ENCODE measurements at regions not wholly inside any gene's neighbourhood (a gene's known extent, or its start where the extent isn't known, plus 50 kb on each side); places are given as distances from the start of the nearest gene placed in this dataset.

- Histone ChIP-seq H2AFZ (ENCODE audit: low read length) (no peak overlapping the region), H3K36me3 (replicated peaks in 1 of 2; ENCODE audit: control insufficient read depth in 1 of 2, insufficient read depth in 2 of 2, low read length in 2 of 2) (no peaks in the 10 kb centered on the region), H3K4me2 (ENCODE audit: low read depth, low read length) (no peak overlapping the region), H3K27ac (ENCODE audit: extremely low read length, insufficient read depth, low read length) (no peak overlapping the region), H3K27me3 (ENCODE audit: control insufficient read depth in 1 of 2, insufficient read depth in 2 of 2, low read length in 2 of 2) (peaks cover 0 to 3% of the 10 kb centered on the region in 2 experiments; a peak in 3 of 5 replicates), H3K4me3 (replicated peaks in 1 of 3; ENCODE audit: insufficient read depth in 1 of 3, low read depth in 2 of 3, low read length in 3 of 3) (no peak overlapping the region), H3K4me1 (ENCODE audit: insufficient read depth, low read length) (no peaks in the 10 kb centered on the region), H4K20me1 (ENCODE audit: insufficient read depth, low read length) (no peaks in the 10 kb centered on the region), H3K79me2 (ENCODE audit: insufficient read depth, low read length) (no peaks in the 10 kb centered on the region), H3K9ac (ENCODE audit: insufficient read depth, low read depth, low read length) (no peak overlapping the region), H3K9me3 (ENCODE audit: low read length) (no peaks in the 10 kb centered on the region)
- in situ Hi-C loops (cut with HindIII; ENCODE audit: extremely low pct_ligation_motif_present, low pct_unique_long_range_greater_than_20kb) = no loop called here
- TF ChIP-seq ZC3H13 (CRISPR knock-in tag; IDR thresholded peaks at IDR 0.05) (no peak), ZFP62 (CRISPR knock-in tag; IDR thresholded peaks at IDR 0.05) (no peak)
- ATAC-seq = no peak
- BruUV-seq (replicated peaks) = no TSS peak
- no peak for FAIRE-seq
- no peak for DNase-seq (ENCODE audit: low spot score)
- 24% methylated on average over 3 of the region's 3 CpGs for WGBS (ENCODE audit: low lambda C conversion rate)
- intact Hi-C loops (cut with micrococcal nuclease; ENCODE audit: unreplicated experiment) = no loop called here
- CTCF ChIA-PET (ENCODE audit: low intra/inter-chr PET ratio, low total read pairs) = no interaction called here
- POLR2A ChIA-PET = no interaction called here
These were observed 209.3 kb upstream of the ROPN1 start for GRCh38 chr3:124201226-124201625.

GRCh38 chr3:124201786-124202185 is 209.9 kb upstream of the ROPN1 start:
- 0% methylated on average over 1 of the region's 2 CpGs for WGBS (ENCODE audit: low lambda C conversion rate)
- in situ Hi-C loops (cut with HindIII; ENCODE audit: extremely low pct_ligation_motif_present, low pct_unique_long_range_greater_than_20kb) = no loop called here
- DNase-seq (ENCODE audit: low spot score) = no peak

More at GRCh38 chr3:124201786-124202185, 209.9 kb upstream of the ROPN1 start:
- no peak overlapping the region for H2AFZ ChIP-seq (ENCODE audit: low read length)
- intact Hi-C loops (cut with micrococcal nuclease; ENCODE audit: unreplicated experiment) = no loop called here
- H3K36me3 ChIP-seq (replicated peaks in 1 of 2; ENCODE audit: control insufficient read depth in 1 of 2, insufficient read depth in 2 of 2, low read length in 2 of 2) = no peaks in the 10 kb centered on the region
- H4K20me1 ChIP-seq (ENCODE audit: insufficient read depth, low read length) = no peaks in the 10 kb centered on the region
- ATAC-seq (no peak), FAIRE-seq (no peak)
- H3K9me3 ChIP-seq (ENCODE audit: low read length) = no peaks in the 10 kb centered on the region
- no peak overlapping the region for H3K27ac ChIP-seq (ENCODE audit: extremely low read length, insufficient read depth, low read length)
- no peak overlapping the region for H3K4me2 ChIP-seq (ENCODE audit: low read depth, low read length)
- BruUV-seq (replicated peaks) = no TSS peak
- no peak overlapping the region for H3K4me3 ChIP-seq (replicated peaks in 1 of 3; ENCODE audit: insufficient read depth in 1 of 3, low read depth in 2 of 3, low read length in 3 of 3)
- TF ChIP-seq REST (IDR thresholded peaks at IDR 0.05; ENCODE audit: borderline replicate concordance in 1 of 2, low read depth in 1 of 2, low read length in 2 of 2) (no peak), ZNF788 (CRISPR knock-in tag; IDR thresholded peaks at IDR 0.05; ENCODE audit: borderline replicate concordance) (no peak)
- no peaks in the 10 kb centered on the region for H3K79me2 ChIP-seq (ENCODE audit: insufficient read depth, low read length)
- no peaks in the 10 kb centered on the region for H3K4me1 ChIP-seq (ENCODE audit: insufficient read depth, low read length)
- ChIA-PET CTCF (ENCODE audit: low intra/inter-chr PET ratio, low total read pairs) (no interaction called here), POLR2A (no interaction called here)
- no peak overlapping the region for H3K9ac ChIP-seq (ENCODE audit: insufficient read depth, low read depth, low read length)
- peaks cover 0 to 3% of the 10 kb centered on the region in 2 experiments; a peak in 3 of 5 replicates for H3K27me3 ChIP-seq (ENCODE audit: control insufficient read depth in 1 of 2, insufficient read depth in 2 of 2, low read length in 2 of 2)

All from HepG2 (cell line).